NCI-H524 treated with DMSO at 0.1 percent for 48 hours (cell line): ENCODE measurements at regions not wholly inside any gene's neighbourhood (a gene's known extent, or its start where the extent isn't known, plus 50 kb on each side); places are given as distances from the start of the nearest gene placed in this dataset.

Experiments used
- DNase-seq: peaks from one replicate; lab custom pipeline; 2025; lab: John Stamatoyannopoulos, UW

DNA sequence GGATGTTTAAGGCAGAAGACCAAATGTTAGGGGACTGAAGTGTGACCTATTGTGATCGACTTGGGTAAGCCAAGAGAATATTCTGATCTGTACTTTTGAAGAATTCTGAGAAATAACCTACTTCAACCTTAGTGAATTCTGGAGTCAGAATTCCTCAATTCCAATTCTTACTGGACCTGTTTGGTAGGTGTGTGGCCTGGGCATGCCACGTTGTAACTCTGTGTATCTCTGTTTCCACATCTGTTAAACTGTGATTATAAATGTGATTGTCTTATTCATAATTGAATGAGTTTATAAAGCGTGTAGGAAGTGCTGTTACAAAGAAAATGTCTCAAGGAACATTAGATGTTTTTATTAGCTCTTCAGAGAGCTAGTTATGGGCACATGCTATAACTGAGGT is 64.5 kb downstream of the TUSC1 start:
- no peak for DNase-seq

- DNase-seq: no peak
Measured at GRCh38 chr9:25603106-25603505, 75.1 kb downstream of the TUSC1 start.

DNA sequence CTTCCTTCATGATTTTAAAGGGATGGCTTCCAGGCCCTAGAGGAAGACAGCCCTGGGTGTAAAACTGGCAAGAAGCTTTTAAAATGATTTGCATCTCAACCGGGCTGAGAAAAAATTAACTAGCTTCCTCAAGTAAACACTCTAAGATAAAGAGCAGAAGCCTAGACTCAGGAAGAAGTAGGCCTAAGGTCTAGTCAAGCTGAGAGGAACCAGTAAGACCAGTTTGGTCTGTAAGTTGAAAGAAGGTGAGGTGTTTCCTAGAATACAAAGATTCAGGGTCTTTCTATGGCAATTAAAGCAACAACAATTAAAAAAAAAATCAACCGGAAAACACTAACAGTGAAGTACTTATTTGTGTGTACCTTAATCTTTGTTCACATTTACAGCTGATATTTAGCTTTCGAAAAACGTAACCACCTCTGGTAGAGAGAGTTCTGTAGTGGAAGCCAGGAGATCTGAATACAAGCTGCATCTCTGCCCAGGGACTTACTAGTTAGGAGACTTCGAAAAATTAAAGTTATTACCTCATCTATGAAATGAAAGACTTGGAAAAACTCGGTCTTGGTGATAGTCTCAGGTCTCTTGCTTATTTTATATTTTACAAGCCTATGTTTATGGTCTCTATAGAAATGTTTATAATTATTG is 75.7 kb downstream of the TUSC1 start:
- no peak for DNase-seq

DNA sequence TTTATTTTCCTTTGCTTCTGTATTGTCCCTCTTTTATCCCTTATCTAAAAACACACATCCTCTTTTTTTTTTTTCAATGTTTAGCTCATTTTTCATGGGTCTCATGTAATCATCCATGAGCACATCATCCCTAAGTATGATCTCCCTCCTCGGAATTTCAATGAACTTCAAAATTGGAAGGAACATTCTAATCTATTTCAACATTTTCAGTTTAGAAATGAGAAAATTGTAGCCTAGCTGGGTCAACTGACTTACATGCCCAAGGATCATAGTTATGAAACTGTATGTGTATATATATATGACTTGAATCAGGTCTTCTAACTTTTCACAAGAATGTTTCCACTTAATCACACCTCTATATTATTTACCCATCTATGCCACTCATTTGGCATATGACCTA is 77.7 kb downstream of the TUSC1 start:
- no peak for DNase-seq

DNA sequence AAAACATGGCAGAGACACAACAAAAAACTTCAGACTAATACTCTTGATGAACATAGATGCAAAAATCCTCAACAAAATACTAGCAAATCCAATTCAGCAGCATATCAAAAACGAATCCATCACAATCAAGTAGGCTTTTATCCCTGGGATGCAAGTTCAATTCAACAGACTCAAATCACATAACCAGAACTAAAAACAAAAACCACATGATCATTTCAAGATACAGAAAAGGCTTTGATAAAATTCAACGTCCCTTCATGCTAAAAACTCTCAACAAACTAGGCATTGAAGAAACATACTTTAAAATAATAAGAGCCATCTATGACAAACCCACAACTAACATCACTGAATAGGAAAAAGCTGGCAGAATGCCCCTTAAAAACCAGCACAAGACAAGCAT is 93.6 kb downstream of the TUSC1 start:
- DNase-seq: no peak

- no peak for DNase-seq
Measured at GRCh38 chr9:25573281-25573680, 105.0 kb downstream of the TUSC1 start.

DNA sequence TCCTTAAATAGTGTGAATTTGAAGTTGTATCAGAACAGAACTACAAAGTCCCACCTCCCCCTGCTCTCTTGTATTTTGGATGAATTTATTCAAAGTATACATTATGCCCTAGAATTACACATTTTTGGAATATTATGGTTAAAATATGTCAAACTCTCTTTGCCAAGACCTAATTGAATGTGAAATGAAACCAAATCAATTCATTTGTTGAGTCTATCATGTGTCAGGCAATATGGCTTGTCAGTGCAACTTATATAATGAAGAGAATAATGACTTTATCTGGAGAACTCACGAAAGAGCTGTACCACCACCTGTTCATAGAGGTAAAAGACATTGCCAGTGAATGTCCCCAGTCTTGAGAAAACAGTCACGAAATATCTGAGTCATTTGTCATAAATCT is 106.8 kb downstream of the TUSC1 start:
- no peak for DNase-seq

GRCh38 chr9:25570802-25571201 is 107.4 kb downstream of the TUSC1 start:
- no peak for DNase-seq

DNA sequence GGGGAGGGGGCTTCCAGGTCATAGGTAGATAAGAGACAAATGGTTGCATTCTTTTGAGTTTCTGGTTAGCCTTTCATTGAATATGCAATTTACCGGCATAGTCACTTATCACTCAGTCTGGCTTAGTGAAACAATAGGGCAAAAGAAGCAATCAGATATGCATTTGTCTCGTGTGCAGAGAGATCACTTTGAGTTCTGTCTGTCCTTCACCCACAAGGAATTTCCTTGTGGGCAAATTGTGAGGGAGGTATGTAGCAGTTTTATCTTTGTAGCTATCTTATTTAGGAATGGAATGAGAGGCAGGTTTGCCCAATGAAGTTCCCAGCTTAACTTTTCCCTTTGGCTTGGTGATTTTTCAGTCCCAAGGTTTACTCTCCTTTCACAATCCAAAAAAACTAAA is 116.1 kb downstream of the TUSC1 start:
- no peak for DNase-seq

DNA sequence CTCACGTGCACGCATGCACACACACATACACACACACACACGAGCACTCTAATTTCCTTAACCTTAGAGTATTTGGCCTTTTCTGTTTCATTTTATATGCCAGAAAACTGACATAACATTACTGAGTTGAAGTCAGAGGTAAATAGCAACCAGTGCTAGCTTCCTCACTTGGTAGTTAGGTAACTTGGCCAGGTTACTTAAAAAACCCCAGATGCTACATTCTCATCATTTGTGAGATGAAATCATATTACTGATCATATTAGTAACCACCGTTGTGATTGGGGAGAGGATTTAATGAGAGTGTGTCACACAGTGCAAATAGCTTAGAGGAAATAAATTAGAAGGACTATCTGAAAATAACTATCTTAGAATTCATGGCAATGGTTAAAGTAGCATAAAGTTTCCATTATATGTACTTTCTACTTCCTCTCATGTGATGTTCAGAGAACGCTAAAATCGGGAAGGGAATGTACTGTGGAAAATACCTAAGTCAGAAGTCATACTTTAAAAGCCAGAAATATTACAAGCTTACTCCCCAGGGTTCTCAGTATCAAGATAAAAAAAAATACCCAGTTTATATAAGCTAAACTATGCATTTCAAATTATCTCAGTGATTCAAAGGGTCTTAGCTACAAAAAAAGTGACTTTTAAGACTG is 120.5 kb downstream of the TUSC1 start:
- no peak for DNase-seq

DNA sequence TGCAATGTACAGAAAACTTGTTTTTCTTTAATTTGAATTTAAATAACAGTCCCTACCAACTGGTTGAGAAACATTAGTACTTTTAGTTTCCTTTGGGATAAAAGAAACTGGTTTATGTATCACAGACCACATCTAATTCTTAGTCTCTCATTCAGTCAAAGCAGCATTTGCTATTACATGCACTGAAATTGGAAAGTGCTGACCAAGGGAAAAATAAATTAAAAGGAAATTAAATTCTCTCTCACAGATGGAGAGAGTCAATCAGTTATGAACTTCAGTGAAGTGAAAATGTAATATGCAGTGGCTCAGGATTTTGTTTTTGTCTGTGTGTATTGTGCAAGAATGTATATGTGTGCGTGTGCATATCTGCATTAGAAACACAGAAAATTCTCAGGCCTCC is 121.7 kb downstream of the TUSC1 start:
- no peak for DNase-seq

- no peak for DNase-seq
Measured at GRCh38 chr9:25548847-25549246, 129.4 kb downstream of the TUSC1 start.

DNA sequence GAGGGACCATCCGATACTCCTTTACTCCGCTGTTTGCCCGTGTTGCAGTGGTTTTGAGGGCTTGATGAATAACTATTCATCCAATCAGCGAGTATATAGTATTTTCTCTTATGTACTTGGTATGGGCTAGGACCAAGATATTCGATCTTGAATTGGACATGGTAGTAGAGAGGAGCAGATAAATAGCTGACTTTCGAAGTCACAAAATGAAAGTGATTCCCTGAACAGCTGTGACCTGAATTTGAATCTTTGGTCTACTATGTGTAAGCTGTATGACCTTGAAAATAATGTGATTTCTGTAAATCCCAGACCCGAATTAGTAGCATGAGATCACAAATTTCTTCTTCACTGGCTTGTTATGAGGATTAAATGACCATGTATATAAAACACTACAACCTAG is 134.4 kb downstream of the TUSC1 start:
- no peak for DNase-seq

DNA sequence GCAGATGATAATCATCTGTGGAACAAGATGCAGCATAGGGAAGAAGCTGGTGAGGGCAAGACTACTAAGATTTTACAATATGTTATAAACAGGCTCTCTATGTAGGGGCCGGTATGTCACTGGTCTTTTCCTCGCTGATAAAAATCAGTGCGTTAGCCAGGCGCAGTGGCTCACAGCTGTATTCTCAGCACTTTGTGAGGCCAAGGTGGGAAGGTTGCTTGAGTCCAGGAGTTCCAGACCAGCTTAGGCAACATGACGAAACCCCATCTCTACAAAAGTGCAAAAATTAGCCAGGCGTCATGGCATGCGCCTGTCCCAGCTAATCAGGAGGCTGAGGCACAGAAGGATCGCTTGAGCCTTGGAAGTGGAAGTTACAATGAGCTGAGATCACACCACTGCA is 135.9 kb downstream of the TUSC1 start:
- DNase-seq: no peak

- DNase-seq: no peak
Measured at GRCh38 chr9:25537808-25538207, 140.4 kb downstream of the TUSC1 start.

DNA sequence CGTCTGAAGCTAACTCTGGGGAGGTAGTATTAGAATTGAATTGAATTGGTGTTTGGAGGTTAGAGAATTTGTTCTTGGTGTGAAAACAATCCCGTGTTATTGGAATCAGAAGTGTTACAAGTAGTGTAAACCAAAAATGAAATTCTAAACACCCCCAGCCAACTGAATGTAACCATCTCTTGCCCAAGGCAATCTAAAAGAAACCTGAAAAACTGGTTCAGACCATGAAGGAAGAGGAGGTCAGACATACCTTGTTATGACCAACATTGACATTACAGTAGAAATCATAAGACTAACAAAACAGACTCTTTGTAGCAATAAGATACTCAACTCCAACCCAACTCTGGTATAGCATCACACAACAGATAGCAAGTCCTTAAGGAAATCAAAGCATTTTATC is 159.0 kb downstream of the TUSC1 start:
- DNase-seq: no peak

- DNase-seq: no peak
Measured at GRCh38 chr9:25517701-25518100, 160.5 kb downstream of the TUSC1 start.

DNA sequence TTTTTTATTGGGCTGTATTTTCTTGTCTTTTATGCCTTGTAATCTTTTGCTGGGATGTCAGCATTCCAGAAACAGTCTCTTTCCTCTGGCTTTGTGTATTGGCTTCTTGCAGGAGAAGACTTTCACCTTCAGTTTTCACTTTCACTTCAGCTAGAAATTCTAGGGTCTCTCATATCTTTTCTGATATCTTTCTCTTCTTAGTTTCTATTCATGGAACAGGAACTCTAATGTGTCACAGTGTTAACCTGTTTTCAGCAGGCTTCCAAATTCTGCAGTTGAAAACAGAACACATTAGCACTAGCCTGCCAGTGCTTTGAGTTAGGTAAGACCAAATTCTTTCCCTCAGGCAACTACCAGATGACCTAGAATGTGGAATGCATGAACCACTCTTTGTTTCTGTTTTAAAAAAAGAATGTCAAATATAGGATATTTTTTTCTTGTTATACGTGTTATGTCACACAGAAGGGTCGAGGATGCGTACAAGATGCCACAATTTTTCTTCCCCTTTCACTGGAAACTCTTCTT is 164.7 kb downstream of the TUSC1 start:
- no peak for DNase-seq

DNA sequence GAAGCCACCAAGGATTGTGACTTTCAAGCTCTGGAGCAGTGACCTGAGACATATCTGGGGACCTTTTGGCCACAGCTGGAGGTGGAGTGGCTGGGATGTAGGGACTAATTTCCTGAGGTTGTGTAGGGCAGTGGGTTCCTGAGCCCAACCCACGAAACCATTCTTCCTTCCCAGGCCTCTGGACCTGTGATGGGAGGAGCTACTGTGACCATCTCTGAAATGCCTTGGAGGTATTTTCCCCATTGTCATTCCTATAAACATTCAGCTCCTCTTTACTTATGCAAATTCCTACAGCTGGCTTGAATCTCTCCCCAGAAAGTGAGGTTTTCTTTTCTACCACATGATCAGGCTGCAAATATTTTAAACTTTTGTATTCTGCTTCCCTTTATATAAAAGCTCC is 172.6 kb downstream of the TUSC1 start:
- no peak for DNase-seq

DNA sequence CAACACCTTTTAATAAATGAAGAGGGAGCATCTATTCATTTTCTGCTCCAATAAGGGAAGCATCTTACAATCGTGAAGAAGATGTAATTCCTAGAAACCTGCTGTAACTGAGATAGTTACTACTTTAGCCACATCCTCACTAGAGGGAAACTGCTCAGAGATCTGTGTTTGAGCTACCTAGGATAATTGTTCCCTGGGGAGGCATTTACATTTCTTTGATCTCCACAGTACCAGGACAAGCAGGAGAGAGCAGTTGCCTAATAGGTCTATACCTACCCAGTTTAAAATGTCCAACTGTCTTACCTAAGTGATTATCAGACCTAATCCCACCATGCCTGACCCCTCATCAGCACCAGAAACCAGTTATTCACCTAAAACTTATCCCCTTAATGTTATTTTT is 196.9 kb downstream of the TUSC1 start:
- no peak for DNase-seq

GRCh38 chr9:25480696-25481095 is 197.5 kb downstream of the TUSC1 start:
- DNase-seq: no peak

GRCh38 chr9:25472681-25473080 is 205.6 kb downstream of the TUSC1 start:
- no peak for DNase-seq

DNA sequence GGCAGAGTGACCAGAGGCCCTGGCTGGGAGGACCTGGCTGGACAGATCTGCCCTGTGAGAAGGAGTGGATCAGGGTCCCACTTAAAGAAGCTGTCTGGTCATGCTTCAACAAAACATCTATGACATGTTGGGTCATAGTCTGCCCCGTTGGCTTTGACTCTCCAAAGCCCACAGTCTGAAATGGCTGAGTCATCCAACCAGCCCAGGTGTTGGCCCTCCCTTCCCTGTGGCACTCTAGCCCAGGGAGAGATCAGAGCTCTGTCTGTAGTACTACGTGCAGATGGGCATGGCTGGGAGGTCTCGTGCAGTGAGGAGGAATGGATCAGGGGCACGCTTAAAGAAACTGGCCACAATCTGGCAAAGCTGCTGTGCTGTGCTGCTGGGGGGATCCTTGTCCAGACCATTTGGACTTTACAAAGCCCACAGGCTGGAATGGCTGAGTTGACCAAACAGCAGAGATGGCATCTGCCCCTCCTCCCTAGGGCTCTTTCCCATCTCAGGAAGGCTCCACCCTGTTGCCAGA is 206.1 kb downstream of the TUSC1 start:
- no peak for DNase-seq

DNA sequence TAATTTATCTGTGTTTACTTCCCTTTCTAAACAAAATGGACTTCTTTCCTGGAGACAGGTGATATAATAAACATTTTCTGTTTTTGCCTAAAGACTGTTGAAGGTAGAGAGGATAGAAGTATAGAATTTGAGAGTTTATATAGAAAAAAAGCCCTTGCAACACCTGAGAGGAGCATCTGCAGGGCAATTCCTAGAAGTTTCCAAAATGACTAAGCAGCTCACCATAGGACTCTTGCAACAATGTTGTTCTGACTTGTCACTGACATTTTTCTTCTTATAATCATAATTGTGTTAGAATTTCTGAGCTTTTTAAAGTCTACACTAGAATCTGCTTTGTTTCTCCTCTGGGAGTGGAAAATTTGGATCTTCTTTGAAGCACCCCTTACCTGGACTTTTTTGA is 216.8 kb downstream of the TUSC1 start:
- DNase-seq: no peak
